ENCODE measurements at regions not wholly inside any gene's neighbourhood (a gene's known extent, or its start where the extent isn't known, plus 50 kb on each side); places are given as distances from the start of the nearest gene placed in this dataset.
"Not testable (repeated sequence)": the region's sequence is repeated elsewhere in the genome, so short reads cannot be mapped to it uniquely, and the experiment has no call there.

GRCh38 chr12:127964717-127965116, 302.3 kb upstream of the TMEM132C start:
- DNase-seq = no peak
- no peak for TF ChIP-seq CTCF (IDR thresholded peaks at IDR 0.05)
- no peak for TF ChIP-seq POLR2A (IDR thresholded peaks at IDR 0.05)
- no peaks in the 10 kb centered on the region for H3K36me3 ChIP-seq
- no peak overlapping the region for H3K4me3 ChIP-seq
- H3K27ac ChIP-seq = no peak overlapping the region
- no peaks in the 10 kb centered on the region for H3K9me3 ChIP-seq
- H3K4me1 ChIP-seq = no peaks in the 10 kb centered on the region
- no peaks in the 10 kb centered on the region for H3K27me3 ChIP-seq

GRCh38 chr12:127966331-127966730, 300.6 kb upstream of the TMEM132C start:
- Histone ChIP-seq H3K9me3 (no peaks in the 10 kb centered on the region), H3K4me3 (no peak overlapping the region), H3K4me1 (no peaks in the 10 kb centered on the region), H3K27ac (no peak overlapping the region), H3K27me3 (no peaks in the 10 kb centered on the region), H3K36me3 (no peaks in the 10 kb centered on the region)
- no peak for TF ChIP-seq CTCF (IDR thresholded peaks at IDR 0.05)
- DNase-seq = no peak

GRCh38 chr12:127970491-127970890, 296.5 kb upstream of the TMEM132C start:
- no peaks in the 10 kb centered on the region for H3K27me3 ChIP-seq
- H3K9me3 ChIP-seq = no peaks in the 10 kb centered on the region
- H3K4me1 ChIP-seq = no peaks in the 10 kb centered on the region
- H3K4me3 ChIP-seq = no peak overlapping the region
- DNase-seq = no peak
- no peaks in the 10 kb centered on the region for H3K36me3 ChIP-seq
- no peak overlapping the region for H3K27ac ChIP-seq
- no peak for TF ChIP-seq CTCF (IDR thresholded peaks at IDR 0.05)
- no peak for TF ChIP-seq POLR2A (IDR thresholded peaks at IDR 0.05)

- Histone ChIP-seq H3K27me3 (no peaks in the 10 kb centered on the region), H3K36me3 (no peaks in the 10 kb centered on the region)
Measured at GRCh38 chr12:127980585-127980984, 286.4 kb upstream of the TMEM132C start.

GRCh38 chr12:127981875-127982274, 285.1 kb upstream of the TMEM132C start:
- DNase-seq = no peak
- no peak overlapping the region for H3K4me3 ChIP-seq
- H3K36me3 ChIP-seq = no peaks in the 10 kb centered on the region
- H3K27ac ChIP-seq = no peak overlapping the region
- H3K27me3 ChIP-seq = no peaks in the 10 kb centered on the region
- TF ChIP-seq CTCF (IDR thresholded peaks at IDR 0.05) (no peak), POLR2A (IDR thresholded peaks at IDR 0.05) (no peak)
- no peaks in the 10 kb centered on the region for H3K9me3 ChIP-seq
- H3K4me1 ChIP-seq = no peaks in the 10 kb centered on the region

More at GRCh38 chr12:127980585-127980984, 286.4 kb upstream of the TMEM132C start:
- no peak overlapping the region for H3K27ac ChIP-seq
- H3K4me3 ChIP-seq = no peak overlapping the region
- TF ChIP-seq POLR2A (IDR thresholded peaks at IDR 0.05) (no peak), CTCF (IDR thresholded peaks at IDR 0.05) (no peak)
- H3K9me3 ChIP-seq = no peaks in the 10 kb centered on the region
- no peak for DNase-seq
- H3K4me1 ChIP-seq = no peaks in the 10 kb centered on the region

- H3K4me3 ChIP-seq, H3K36me3 ChIP-seq, DNase-seq, H3K27me3 ChIP-seq, H3K4me1 ChIP-seq, H3K9me3 ChIP-seq, H3K27ac ChIP-seq: not testable (repeated sequence)
Measured at GRCh38 chr12:127983213-127983791, 283.7 kb upstream of the TMEM132C start.
